ENCODE measurements at regions not wholly inside any gene's neighbourhood (a gene's known extent, or its start where the extent isn't known, plus 50 kb on each side); places are given as distances from the start of the nearest gene placed in this dataset.
"Not testable (repeated sequence)": the region's sequence is repeated elsewhere in the genome, so short reads cannot be mapped to it uniquely, and the experiment has no call there.

GRCh38 chr1:184836934-184837895 lies 82.6 kb upstream of the EDEM3 start:
- no peaks in the 10 kb centered on the region for H3K9me2 ChIP-seq (ENCODE audit: insufficient read depth)
- H2AFZ ChIP-seq, result no peak overlapping the region
- no peak for DNase-seq
- no peaks in the 10 kb centered on the region for H3K27me3 ChIP-seq (ENCODE audit: insufficient read depth, low read depth)
- H3K27ac ChIP-seq, result no peak overlapping the region
- no peaks in the 10 kb centered on the region for H3K79me2 ChIP-seq (ENCODE audit: low read depth)
- no peak overlapping the region for H3K4me3 ChIP-seq
- no peaks in the 10 kb centered on the region for H3K9me3 ChIP-seq (ENCODE audit: insufficient read depth, low read depth)
- POLR2A ChIA-PET (ENCODE audit: unreplicated experiment), result no interaction called here
- H4K20me1 ChIP-seq (ENCODE audit: insufficient read depth), result peaks cover 3% of the 10 kb centered on the region; the same call in 1 of the 2 replicates
- TF ChIP-seq EZH2 (IDR thresholded peaks at IDR 0.05; ENCODE audit: low read depth) (no peak), CTCF (conservative IDR thresholded peaks at IDR 0.05) (no peak)
- peaks cover 23% of the 10 kb centered on the region for H3K4me1 ChIP-seq (replicated peaks; ENCODE audit: insufficient read depth)
- no TSS peak for BruUV-seq (replicated peaks)
- intact Hi-C loops (cut with micrococcal nuclease; ENCODE audit: unreplicated experiment), result no loop called here
- H3F3A ChIP-seq (ENCODE audit: insufficient read depth, low read depth), result peaks cover 23% of the 10 kb centered on the region
- CTCF ChIA-PET, result no interaction called here
- no peak overlapping the region for H3K4me2 ChIP-seq
- H3K36me3 ChIP-seq (ENCODE audit: low read depth), result no peaks in the 10 kb centered on the region

- no peaks in the 10 kb centered on the region for H3K27me3 ChIP-seq (ENCODE audit: insufficient read depth, low read depth)
- H4K20me1 ChIP-seq (ENCODE audit: insufficient read depth), result peaks cover 3% of the 10 kb centered on the region; the same call in 1 of the 2 replicates
- H3K27ac ChIP-seq, result no peak overlapping the region
- intact Hi-C loops (cut with micrococcal nuclease; ENCODE audit: unreplicated experiment), result no loop called here
- DNase-seq, result no peak
- no peaks in the 10 kb centered on the region for H3K9me3 ChIP-seq (ENCODE audit: insufficient read depth, low read depth)
- H3K4me2 ChIP-seq, result no peak overlapping the region
- ChIA-PET CTCF (no interaction called here), POLR2A (ENCODE audit: unreplicated experiment) (no interaction called here)
- peaks cover 23% of the 10 kb centered on the region for H3K4me1 ChIP-seq (replicated peaks; ENCODE audit: insufficient read depth)
- H3K9me2 ChIP-seq (ENCODE audit: insufficient read depth), result no peaks in the 10 kb centered on the region
- H3F3A ChIP-seq (ENCODE audit: insufficient read depth, low read depth), result peaks cover 23% of the 10 kb centered on the region
- H3K4me3 ChIP-seq, result no peak overlapping the region
- TF ChIP-seq CTCF (conservative IDR thresholded peaks at IDR 0.05), result no peak
- TF ChIP-seq EZH2 (IDR thresholded peaks at IDR 0.05; ENCODE audit: low read depth), result no peak
- no peaks in the 10 kb centered on the region for H3K36me3 ChIP-seq (ENCODE audit: low read depth)
- no TSS peak for BruUV-seq (replicated peaks)
- H3K79me2 ChIP-seq (ENCODE audit: low read depth), result no peaks in the 10 kb centered on the region
- H2AFZ ChIP-seq, result no peak overlapping the region
Observed at GRCh38 chr1:184836141-184836540, 81.5 kb upstream of the EDEM3 start.

- H3K9me3 ChIP-seq (ENCODE audit: insufficient read depth, low read depth); H3K27ac ChIP-seq; intact Hi-C loops (cut with micrococcal nuclease; ENCODE audit: unreplicated experiment); H3K9me2 ChIP-seq (ENCODE audit: insufficient read depth); H2AFZ ChIP-seq; H3K4me3 ChIP-seq; H3K27me3 ChIP-seq (ENCODE audit: insufficient read depth, low read depth); BruUV-seq (replicated peaks); H3K4me2 ChIP-seq; H3K79me2 ChIP-seq (ENCODE audit: low read depth); H3K36me3 ChIP-seq (ENCODE audit: low read depth); H4K20me1 ChIP-seq (ENCODE audit: insufficient read depth); POLR2A ChIA-PET (ENCODE audit: unreplicated experiment); CTCF ChIA-PET; DNase-seq: not testable (repeated sequence)
- peaks cover 20% of the 10 kb centered on the region for H3K4me1 ChIP-seq (replicated peaks; ENCODE audit: insufficient read depth)
- peaks cover 15% of the 10 kb centered on the region for H3F3A ChIP-seq (ENCODE audit: insufficient read depth, low read depth)
Observed at GRCh38 chr1:184833994-184834393, 79.3 kb upstream of the EDEM3 start.

Data from PC-9 (cell line).